H1 (cell line): ENCODE measurements at regions not wholly inside any gene's neighbourhood (a gene's known extent, or its start where the extent isn't known, plus 50 kb on each side); places are given as distances from the start of the nearest gene placed in this dataset.

Source experiments
- BRCA1 ChIP-seq: IDR thresholded peaks from 2 replicates; pipeline ENCODE4 v1.6.1; 2012; ENCODE audit warnings: low read depth, low read length, improper control_type of control experiment
- CTCF ChIP-seq, 3 experiments: IDR thresholded peaks; 1 replicate in 2 of 3; 2 replicates in 1 of 3; pipeline versions ENCODE4 v1.5.1 to v1.6.1; 2011; ENCODE audit warnings: low read length in 3 of 3, mild to moderate bottlenecking in 3 of 3, inconsistent platforms in 2 of 3, low read depth in 1 of 3, moderate library complexity in 1 of 3; ENCODE audit not compliant: insufficient read depth in 1 of 3; ENCODE audit errors: control extremely low read depth in 1 of 3
- EP300 ChIP-seq, 2 experiments: IDR thresholded peaks; 1 replicate in 1 of 2; 2 replicates in 1 of 2; pipeline ENCODE4 v1.6.1; 2011 to 2012; ENCODE audit warnings: low read depth in 2 of 2, low read length in 2 of 2, mild to moderate bottlenecking in 2 of 2, borderline replicate concordance in 1 of 2, inconsistent platforms in 1 of 2, moderate library complexity in 1 of 2
- EZH2 ChIP-seq: fragments of 200-600 bp; sonication (generic); IDR thresholded peaks from 2 replicates; pipeline ENCODE4 v1.7.1; 2012; ENCODE audit warnings: low read depth, mild to moderate bottlenecking, moderate library complexity, low read length, inconsistent platforms; ENCODE audit not compliant: severe bottlenecking
- JUN ChIP-seq: IDR thresholded peaks from 2 replicates; pipeline ENCODE4 v1.6.1; 2011; ENCODE audit warnings: low read depth, mild to moderate bottlenecking, improper control_type of control experiment, low read length
- POLR2A ChIP-seq, 2 experiments: IDR thresholded peaks; 1 replicate in 1 of 2; 2 replicates in 1 of 2; pipeline ENCODE4 v1.6.1; 2011; ENCODE audit warnings: low read depth in 2 of 2, low read length in 2 of 2, mild to moderate bottlenecking in 2 of 2; ENCODE audit errors: control extremely low read depth in 1 of 2
- SP1 ChIP-seq: IDR thresholded peaks from 2 replicates; pipeline ENCODE4 v1.6.1; 2011; ENCODE audit warnings: low read depth, low read length

- TF ChIP-seq BRCA1 = no peak
- no peak for TF ChIP-seq EP300 (IDR thresholded peaks at IDR 0.05; ENCODE audit: borderline replicate concordance in 1 of 2, low read depth in 2 of 2, low read length in 2 of 2)
- TF ChIP-seq CTCF (IDR thresholded peaks at IDR 0.05; ENCODE audit: control extremely low read depth in 1 of 3, insufficient read depth in 1 of 3, low read depth in 1 of 3, low read length in 3 of 3) = no peak
- TF ChIP-seq EZH2 = no peak
- no peak for TF ChIP-seq POLR2A (IDR thresholded peaks at IDR 0.05; ENCODE audit: control extremely low read depth in 1 of 2, low read depth in 2 of 2, low read length in 2 of 2)
- TF ChIP-seq JUN = no peak
- no peak for TF ChIP-seq SP1
These were observed 151.0 kb upstream of the CHST15 start for GRCh38 chr10:124244256-124244877.
